ENCODE measurements at regions not wholly inside any gene's neighbourhood (a gene's known extent, or its start where the extent isn't known, plus 50 kb on each side); places are given as distances from the start of the nearest gene placed in this dataset.
"Not testable (repeated sequence)": the region's sequence is repeated elsewhere in the genome, so short reads cannot be mapped to it uniquely, and the experiment has no call there.

GRCh38 chr20:29443206-29443781 is 1814.2 kb upstream of the DEFB115 start:
- peak overlapping the region; percentile 7 to 20 for H3K4me3 ChIP-seq (replicated peaks in 1 of 2; ENCODE audit: low read depth in 2 of 2, low read length in 2 of 2)
- TF ChIP-seq CTCF (IDR thresholded peaks at IDR 0.05; ENCODE audit: low read depth, low read length), result peak; percentile 55
- peak; percentile 64 to 83 for DNase-seq (ENCODE audit: low read depth in 2 of 2)

GRCh38 chr20:29443819-29444218 is 1813.6 kb upstream of the DEFB115 start:
- no peak for TF ChIP-seq CTCF (IDR thresholded peaks at IDR 0.05; ENCODE audit: low read depth, low read length)
- DNase-seq (ENCODE audit: low read depth in 2 of 2), result peak in 1 of 2 donors; percentile 3
- H3K4me3 ChIP-seq (replicated peaks in 1 of 2; ENCODE audit: low read depth in 2 of 2, low read length in 2 of 2), result no peak overlapping the region

GRCh38 chr20:29445050-29445907 is 1812.2 kb upstream of the DEFB115 start:
- peak; percentile 91 to 93 for DNase-seq (ENCODE audit: low read depth in 2 of 2)

GRCh38 chr20:29447517-29448484 is 1809.7 kb upstream of the DEFB115 start:
- H3K4me3 ChIP-seq (replicated peaks in 1 of 2; ENCODE audit: low read depth in 2 of 2, low read length in 2 of 2), result peak overlapping the region in 1 of 2 donors; percentile 14
- DNase-seq (ENCODE audit: low read depth in 2 of 2), result not testable (repeated sequence)

More at GRCh38 chr20:29445050-29445907, 1812.2 kb upstream of the DEFB115 start:
- H3K4me3 ChIP-seq (replicated peaks in 1 of 2; ENCODE audit: low read depth in 2 of 2, low read length in 2 of 2), result peak overlapping the region; percentile 32 to 49

GRCh38 chr20:29448806-29449470 is 1808.5 kb upstream of the DEFB115 start:
- no peak overlapping the region for H3K4me3 ChIP-seq (replicated peaks in 1 of 2; ENCODE audit: low read depth in 2 of 2, low read length in 2 of 2)
- DNase-seq (ENCODE audit: low read depth in 2 of 2), result no peak
- TF ChIP-seq CTCF (IDR thresholded peaks at IDR 0.05; ENCODE audit: low read depth, low read length), result no peak

- TF ChIP-seq CTCF (IDR thresholded peaks at IDR 0.05; ENCODE audit: low read depth, low read length), result no peak
- no peak overlapping the region for H3K4me3 ChIP-seq (replicated peaks in 1 of 2; ENCODE audit: low read depth in 2 of 2, low read length in 2 of 2)
- DNase-seq (ENCODE audit: low read depth in 2 of 2), result no peak
Observed at GRCh38 chr20:29452186-29452585, 1805.3 kb upstream of the DEFB115 start.

GRCh38 chr20:29456987-29457693 is 1800.3 kb upstream of the DEFB115 start:
- DNase-seq (ENCODE audit: low read depth in 2 of 2), result peak in 1 of 2 donors; percentile 6
- not testable (repeated sequence) for H3K4me3 ChIP-seq (replicated peaks in 1 of 2; ENCODE audit: low read depth in 2 of 2, low read length in 2 of 2)

Data from cardiac fibroblast (primary cell).